CD14-positive monocyte (primary cell): ENCODE measurements at regions not wholly inside any gene's neighbourhood (a gene's known extent, or its start where the extent isn't known, plus 50 kb on each side); places are given as distances from the start of the nearest gene placed in this dataset.

Experiments used
- DNase-seq, 3 donors: peaks; one replicate each; pipeline ENCODE4 v3.0.0-alpha.2; 2011 to 2022
- H2AFZ ChIP-seq: 2 replicates; pipeline ENCODE4 v1.6.0; 2012; ENCODE audit warnings: mild to moderate bottlenecking, low read depth, low read length, inconsistent platforms; ENCODE audit not compliant: insufficient read depth, poor library complexity, severe bottlenecking
- H3K27ac ChIP-seq, 2 donors: 1 replicate in 1 of 2; 2 replicates in 1 of 2; pipeline ENCODE4 v1.5.1; 2012 to 2013; ENCODE audit warnings: low read length in 2 of 2, control low read depth in 1 of 2, inconsistent platforms in 1 of 2, low read depth in 1 of 2, mild to moderate bottlenecking in 1 of 2
- H3K27me3 ChIP-seq, 2 donors: one replicate each; pipeline versions ENCODE4 v1.6.0 to v1.6.1; 2011 to 2013; ENCODE audit warnings: low read length in 2 of 2; ENCODE audit not compliant: control insufficient read depth in 2 of 2, insufficient read depth in 2 of 2
- H3K36me3 ChIP-seq, 2 donors: replicated peaks in 1 of 2; 1 replicate in 1 of 2; 2 replicates in 1 of 2; pipeline versions ENCODE4 v1.5.1 to v1.6.1; 2012 to 2013; ENCODE audit warnings: low read length in 2 of 2, control low read depth in 1 of 2, inconsistent platforms in 1 of 2, mild to moderate bottlenecking in 1 of 2; ENCODE audit not compliant: insufficient read depth in 2 of 2, control insufficient read depth in 1 of 2
- H3K4me1 ChIP-seq, 2 donors: 1 replicate in 1 of 2; 2 replicates in 1 of 2; pipeline versions ENCODE4 v1.5.1 to v1.6.1; 2012 to 2013; ENCODE audit warnings: low read length in 2 of 2, control low read depth in 1 of 2, inconsistent platforms in 1 of 2, mild to moderate bottlenecking in 1 of 2, moderate library complexity in 1 of 2; ENCODE audit not compliant: insufficient read depth in 2 of 2, control insufficient read depth in 1 of 2
- H3K4me2 ChIP-seq: replicated peaks from 2 replicates; pipeline ENCODE3; 2012; ENCODE audit warnings: low read length, moderate library complexity, mild to moderate bottlenecking; ENCODE audit not compliant: poor library complexity, severe bottlenecking; ENCODE audit errors: extremely low read depth
- H3K4me3 ChIP-seq, 3 experiments: fragments of 200-600 bp in 1 of 3; sonication (generic) in 1 of 3; replicated peaks in 1 of 3; 1 replicate in 2 of 3; 2 replicates in 1 of 3; pipeline ENCODE4 v1.5.1; 2011 to 2013; ENCODE audit warnings: low read length in 3 of 3, mild to moderate bottlenecking in 3 of 3, control low read depth in 2 of 3, low read depth in 2 of 3, inconsistent platforms in 1 of 3, moderate library complexity in 1 of 3
- H3K79me2 ChIP-seq: 2 replicates; pipeline ENCODE4 v1.6.0; 2012; ENCODE audit warnings: mild to moderate bottlenecking, control low read depth, inconsistent platforms, low read length, moderate library complexity; ENCODE audit not compliant: insufficient read depth
- H3K9ac ChIP-seq: 2 replicates; pipeline ENCODE4 v1.6.0; 2017; ENCODE audit warnings: low read length, mild to moderate bottlenecking; ENCODE audit not compliant: insufficient read depth, poor library complexity, severe bottlenecking
- H3K9me3 ChIP-seq, 2 donors: replicated peaks in 1 of 2; 1 replicate in 1 of 2; 2 replicates in 1 of 2; pipeline versions ENCODE4 v1.5.1 to v1.6.1; 2012 to 2013; ENCODE audit warnings: low read length in 2 of 2, control low read depth in 1 of 2; ENCODE audit not compliant: control insufficient read depth in 1 of 2, insufficient read depth in 1 of 2
- H4K20me1 ChIP-seq: 2 replicates; pipeline ENCODE4 v1.6.0; 2012; ENCODE audit warnings: mild to moderate bottlenecking, low read length, control low read depth, moderate library complexity; ENCODE audit not compliant: insufficient read depth
- H3K27ac Mint-ChIP-seq, 7 donors: one replicate each; pipeline ENCODE4 v1.8.0; 2020; ENCODE audit warnings: mild to moderate bottlenecking in 7 of 7, mixed read lengths in 7 of 7, moderate library complexity in 6 of 7, inconsistent platforms in 2 of 7
- H3K27me3 Mint-ChIP-seq, 3 donors: one replicate each; pipeline ENCODE4 v1.8.0; 2021 to 2022; ENCODE audit warnings: low read depth in 3 of 3, mild to moderate bottlenecking in 3 of 3, mixed read lengths in 3 of 3, moderate library complexity in 3 of 3, inconsistent platforms in 1 of 3
- H3K36me3 Mint-ChIP-seq, 2 donors: one replicate each; pipeline ENCODE4 v1.8.0; 2020; ENCODE audit warnings: mixed read lengths in 2 of 2, inconsistent platforms in 1 of 2, mild to moderate bottlenecking in 1 of 2
- H3K4me1 Mint-ChIP-seq: one replicate; pipeline ENCODE4 v1.8.0; 2020; ENCODE audit warnings: mild to moderate bottlenecking, mixed read lengths
- H3K4me3 Mint-ChIP-seq, 2 donors: one replicate each; pipeline ENCODE4 v1.8.0; 2020; ENCODE audit warnings: mild to moderate bottlenecking in 2 of 2, mixed read lengths in 2 of 2, moderate library complexity in 1 of 2
- H3K9me3 Mint-ChIP-seq, 7 donors: one replicate each; pipeline ENCODE4 v1.8.0; 2020 to 2022; ENCODE audit warnings: mixed read lengths in 7 of 7, mild to moderate bottlenecking in 6 of 7, moderate library complexity in 6 of 7, inconsistent platforms in 2 of 7
- CTCF ChIP-seq: fragments of 200-600 bp; IDR thresholded peaks from one replicate; pipeline ENCODE4 v1.8.0; 2022; ENCODE audit warnings: antibody characterized with exemption, mild to moderate bottlenecking
- WGBS: methylation state at CpG from one replicate; pipeline ENCODE4 v1.1.5; 2013; ENCODE audit warnings: missing lambda C conversion rate; ENCODE audit not compliant: insufficient coverage; 5-methylcytosine and 5-hydroxymethylcytosine counted together
- intact Hi-C, 2 donors: fragments of 100-400 bp; cut with micrococcal nuclease; formaldehyde crosslinking; loops; one replicate each; pipeline versions ENCODE4 v1.15.0 to v1.15.1; 2023

- Histone ChIP-seq H3K9ac (no peak overlapping the region), H3K27me3 (no peaks in the 10 kb centered on the region), H3K79me2 (no peaks in the 10 kb centered on the region), H3K4me3 (no peak overlapping the region), H4K20me1 (no peaks in the 10 kb centered on the region), H3K27ac (no peak overlapping the region), H2AFZ (no peak overlapping the region), H3K4me1 (no peaks in the 10 kb centered on the region), H3K36me3 (no peaks in the 10 kb centered on the region), H3K4me2 (no peak overlapping the region), H3K9me3 (peaks cover 0 to 3% of the 10 kb centered on the region in 2 donors)
- TF ChIP-seq CTCF, result no peak
- WGBS, result no CpG with 5 or more reads among the region's 6 CpGs
- intact Hi-C loops, result no loop called here
- no peaks in the 10 kb centered on the region for H3K36me3 Mint-ChIP-seq
- H3K27ac Mint-ChIP-seq, result no peak overlapping the region
- DNase-seq, result no peak
- no peak overlapping the region for H3K4me3 Mint-ChIP-seq
- H3K4me1 Mint-ChIP-seq, result no peaks in the 10 kb centered on the region
- H3K27me3 Mint-ChIP-seq, result no peaks in the 10 kb centered on the region
- peaks cover 0 to 3% (median 0%) of the 10 kb centered on the region in 7 donors for H3K9me3 Mint-ChIP-seq
Measured at GRCh38 chr18:38690626-38691025, 1125.0 kb upstream of the CELF4 start.

DNA sequence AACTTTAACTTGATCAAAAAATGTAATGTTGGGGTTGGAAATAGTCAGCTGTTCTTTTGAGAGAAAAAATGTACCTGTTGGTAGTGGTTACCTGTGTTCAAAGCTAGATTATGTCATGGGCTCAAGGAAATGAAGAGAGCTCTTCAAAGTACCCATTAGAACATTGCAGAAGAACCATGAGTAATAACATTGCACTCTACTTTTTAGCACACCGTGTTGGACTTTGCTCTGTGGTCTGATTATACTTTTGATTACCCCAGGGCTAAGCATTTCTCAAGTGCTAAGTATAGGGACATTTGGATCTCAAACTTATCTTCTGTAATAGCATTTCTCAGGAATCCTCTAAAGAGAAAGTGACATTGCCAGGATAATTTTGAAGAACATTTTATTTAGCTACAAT lies 1122.8 kb upstream of the CELF4 start:
- Histone ChIP-seq H3K4me2 (no peak overlapping the region), H3K27me3 (no peaks in the 10 kb centered on the region), H3K9ac (no peak overlapping the region), H4K20me1 (no peaks in the 10 kb centered on the region), H3K36me3 (no peaks in the 10 kb centered on the region), H3K4me1 (no peaks in the 10 kb centered on the region), H3K9me3 (peaks cover 0 to 3% of the 10 kb centered on the region in 2 donors), H2AFZ (no peak overlapping the region), H3K4me3 (no peak overlapping the region), H3K27ac (no peak overlapping the region), H3K79me2 (no peaks in the 10 kb centered on the region)
- WGBS, result no CpG with 5 or more reads among the region's 1 CpG
- Mint-ChIP-seq H3K27ac (no peak overlapping the region), H3K4me3 (no peak overlapping the region), H3K36me3 (no peaks in the 10 kb centered on the region), H3K4me1 (no peaks in the 10 kb centered on the region), H3K27me3 (no peaks in the 10 kb centered on the region), H3K9me3 (peaks cover 0 to 3% (median 1%) of the 10 kb centered on the region in 7 donors)
- no peak for DNase-seq
- TF ChIP-seq CTCF, result no peak
- intact Hi-C loops, result no loop called here
